Activated CD8-positive, alpha-beta T cell treated with anti-CD3 and anti-CD28 coated beads, Interleukin-2, amount 10 ng/mL, durations not matched to agents 7 days and 5 days (primary cell): ENCODE measurements at regions not wholly inside any gene's neighbourhood (a gene's known extent, or its start where the extent isn't known, plus 50 kb on each side); places are given as distances from the start of the nearest gene placed in this dataset.

ENCODE experiments used
- ATAC-seq: fragments of 150-1000 bp; cut with Tn5 transposase; one replicate; pipeline ENCODE4 v1.10.0; 2021; ENCODE audit warnings: moderate library complexity
- CTCF ChIA-PET: fragments of 350-600 bp; sonication (Branson Sonifier 250); formaldehyde crosslinking; loops from one replicate; lab custom pipeline; 2021; ENCODE audit warnings: antibody characterized with exemption; lab: Charles Lee
- POLR2A ChIA-PET: fragments of 350-600 bp; sonication (Branson Sonifier 250); formaldehyde crosslinking; loops from one replicate; lab custom pipeline; 2021; ENCODE audit warnings: antibody characterized with exemption; lab: Charles Lee
- DNase-seq: peaks from one replicate; pipeline ENCODE4 v3.0.0-alpha.2; 2020
- H3K27ac Mint-ChIP-seq: one replicate; pipeline ENCODE4 v1.8.0; 2021; ENCODE audit warnings: mild to moderate bottlenecking, mixed read lengths
- H3K27me3 Mint-ChIP-seq: one replicate; pipeline ENCODE4 v1.8.0; 2021; ENCODE audit warnings: low read depth, mixed read lengths
- H3K36me3 Mint-ChIP-seq: one replicate; pipeline ENCODE4 v1.8.0; 2021; ENCODE audit warnings: low read depth, mixed read lengths
- H3K4me1 Mint-ChIP-seq: one replicate; pipeline ENCODE4 v1.8.0; 2021; ENCODE audit warnings: low read depth, mixed read lengths
- H3K4me3 Mint-ChIP-seq: one replicate; pipeline ENCODE4 v1.8.0; 2021; ENCODE audit warnings: mild to moderate bottlenecking, mixed read lengths
- H3K9me3 Mint-ChIP-seq: one replicate; pipeline ENCODE4 v1.8.0; 2022; ENCODE audit warnings: mixed read lengths; ENCODE audit not compliant: insufficient read depth

- no peak for DNase-seq
- CTCF ChIA-PET: no interaction called here
- H3K27ac Mint-ChIP-seq: no peak overlapping the region
- no peaks in the 10 kb centered on the region for H3K9me3 Mint-ChIP-seq
- POLR2A ChIA-PET: no interaction called here
- no peaks in the 10 kb centered on the region for H3K27me3 Mint-ChIP-seq
- no peak for ATAC-seq
- no peaks in the 10 kb centered on the region for H3K4me1 Mint-ChIP-seq
- H3K36me3 Mint-ChIP-seq: no peaks in the 10 kb centered on the region
- H3K4me3 Mint-ChIP-seq: no peak overlapping the region
Observed at GRCh38 chr5:148012801-148013200, 51.0 kb upstream of the SPINK5 start.

GRCh38 chr5:148011398-148012137 is 52.2 kb upstream of the SPINK5 start:
- no peak overlapping the region for H3K4me3 Mint-ChIP-seq
- no peak for ATAC-seq
- no peaks in the 10 kb centered on the region for H3K36me3 Mint-ChIP-seq
- ChIA-PET CTCF (no interaction called here), POLR2A (no interaction called here)
- H3K27me3 Mint-ChIP-seq: no peaks in the 10 kb centered on the region
- DNase-seq: no peak
- no peaks in the 10 kb centered on the region for H3K9me3 Mint-ChIP-seq
- H3K4me1 Mint-ChIP-seq: no peaks in the 10 kb centered on the region
- H3K27ac Mint-ChIP-seq: no peak overlapping the region

GRCh38 chr5:148005788-148006520 is 57.8 kb upstream of the SPINK5 start:
- H3K27me3 Mint-ChIP-seq: no peaks in the 10 kb centered on the region
- H3K27ac Mint-ChIP-seq: no peak overlapping the region
- no peaks in the 10 kb centered on the region for H3K36me3 Mint-ChIP-seq
- no peak for ATAC-seq
- no peak for DNase-seq
- H3K4me1 Mint-ChIP-seq: no peaks in the 10 kb centered on the region
- H3K9me3 Mint-ChIP-seq: peaks cover 12% of the 10 kb centered on the region
- ChIA-PET CTCF (no interaction called here), POLR2A (no interaction called here)
- H3K4me3 Mint-ChIP-seq: no peak overlapping the region

- no peaks in the 10 kb centered on the region for H3K36me3 Mint-ChIP-seq
- H3K27ac Mint-ChIP-seq: no peak overlapping the region
- no peak overlapping the region for H3K4me3 Mint-ChIP-seq
- ChIA-PET POLR2A (no interaction called here), CTCF (no interaction called here)
- no peaks in the 10 kb centered on the region for H3K27me3 Mint-ChIP-seq
- ATAC-seq: no peak
- no peaks in the 10 kb centered on the region for H3K4me1 Mint-ChIP-seq
- H3K9me3 Mint-ChIP-seq: peaks cover 16% of the 10 kb centered on the region
- no peak for DNase-seq
Observed at GRCh38 chr5:148003226-148003625, 60.6 kb upstream of the SPINK5 start.

- Mint-ChIP-seq H3K27ac (no peak overlapping the region), H3K9me3 (peaks cover 16% of the 10 kb centered on the region), H3K4me1 (no peaks in the 10 kb centered on the region), H3K27me3 (no peaks in the 10 kb centered on the region), H3K4me3 (no peak overlapping the region), H3K36me3 (no peaks in the 10 kb centered on the region)
- ATAC-seq: no peak
- POLR2A ChIA-PET: no interaction called here
- CTCF ChIA-PET: no interaction called here
- no peak for DNase-seq
Observed at GRCh38 chr5:148002451-148002850, 61.3 kb upstream of the SPINK5 start.

GRCh38 chr5:148000036-148000435 is 63.7 kb upstream of the SPINK5 start:
- H3K4me3 Mint-ChIP-seq: no peak overlapping the region
- H3K27me3 Mint-ChIP-seq: no peaks in the 10 kb centered on the region
- CTCF ChIA-PET: no interaction called here
- no peak for DNase-seq
- POLR2A ChIA-PET: no interaction called here
- H3K36me3 Mint-ChIP-seq: no peaks in the 10 kb centered on the region
- ATAC-seq: no peak
- no peak overlapping the region for H3K27ac Mint-ChIP-seq
- H3K9me3 Mint-ChIP-seq: peaks cover 16% of the 10 kb centered on the region
- no peaks in the 10 kb centered on the region for H3K4me1 Mint-ChIP-seq

GRCh38 chr5:147998704-147999103 is 65.1 kb upstream of the SPINK5 start:
- Mint-ChIP-seq H3K36me3 (no peaks in the 10 kb centered on the region), H3K9me3 (peaks cover 12% of the 10 kb centered on the region), H3K27me3 (no peaks in the 10 kb centered on the region), H3K4me1 (no peaks in the 10 kb centered on the region), H3K27ac (no peak overlapping the region), H3K4me3 (no peak overlapping the region)
- ChIA-PET CTCF (no interaction called here), POLR2A (no interaction called here)
- DNase-seq: no peak
- ATAC-seq: no peak

- ChIA-PET POLR2A (no interaction called here), CTCF (no interaction called here)
- Mint-ChIP-seq H3K4me3 (no peak overlapping the region), H3K9me3 (peaks cover 5% of the 10 kb centered on the region), H3K36me3 (no peaks in the 10 kb centered on the region), H3K27me3 (no peaks in the 10 kb centered on the region), H3K27ac (no peak overlapping the region), H3K4me1 (no peaks in the 10 kb centered on the region)
- ATAC-seq: no peak
- DNase-seq: no peak
Observed at GRCh38 chr5:147997486-147997885, 66.3 kb upstream of the SPINK5 start.

- H3K9me3 Mint-ChIP-seq: peaks cover 3% of the 10 kb centered on the region
- H3K27me3 Mint-ChIP-seq: no peaks in the 10 kb centered on the region
- DNase-seq (no peak), ATAC-seq (no peak)
- H3K36me3 Mint-ChIP-seq: no peaks in the 10 kb centered on the region
- ChIA-PET CTCF (no interaction called here), POLR2A (no interaction called here)
- H3K4me3 Mint-ChIP-seq: no peak overlapping the region
- no peak overlapping the region for H3K27ac Mint-ChIP-seq
- H3K4me1 Mint-ChIP-seq: no peaks in the 10 kb centered on the region
Observed at GRCh38 chr5:147996379-147996778, 67.4 kb upstream of the SPINK5 start.

GRCh38 chr5:147995846-147996245 is 67.9 kb upstream of the SPINK5 start:
- ChIA-PET CTCF (no interaction called here), POLR2A (no interaction called here)
- Mint-ChIP-seq H3K27ac (no peak overlapping the region), H3K36me3 (no peaks in the 10 kb centered on the region), H3K9me3 (peaks cover 3% of the 10 kb centered on the region), H3K4me1 (no peaks in the 10 kb centered on the region), H3K27me3 (no peaks in the 10 kb centered on the region), H3K4me3 (no peak overlapping the region)
- DNase-seq (no peak), ATAC-seq (no peak)

- ATAC-seq: no peak
- ChIA-PET CTCF (no interaction called here), POLR2A (no interaction called here)
- Mint-ChIP-seq H3K27ac (no peak overlapping the region), H3K36me3 (no peaks in the 10 kb centered on the region), H3K27me3 (no peaks in the 10 kb centered on the region), H3K4me3 (no peak overlapping the region), H3K9me3 (no peaks in the 10 kb centered on the region), H3K4me1 (no peaks in the 10 kb centered on the region)
- DNase-seq: no peak
Observed at GRCh38 chr5:147989994-147990393, 73.8 kb upstream of the SPINK5 start.

GRCh38 chr5:147989239-147989638 is 74.5 kb upstream of the SPINK5 start:
- Mint-ChIP-seq H3K36me3 (no peaks in the 10 kb centered on the region), H3K4me3 (no peak overlapping the region), H3K9me3 (no peaks in the 10 kb centered on the region), H3K27ac (no peak overlapping the region), H3K4me1 (no peaks in the 10 kb centered on the region), H3K27me3 (no peaks in the 10 kb centered on the region)
- ATAC-seq: no peak
- POLR2A ChIA-PET: no interaction called here
- CTCF ChIA-PET: no interaction called here
- DNase-seq: no peak
